MM.1S (cell line): ENCODE measurements at regions not wholly inside any gene's neighbourhood (a gene's known extent, or its start where the extent isn't known, plus 50 kb on each side); places are given as distances from the start of the nearest gene placed in this dataset.

Experiments
- DNase-seq: peaks from one replicate; pipeline ENCODE4 v3.0.0-alpha.2; 2015
- H2AFZ ChIP-seq: fragments of 300-600 bp; sonication (generic); 2 replicates; pipeline ENCODE4 v1.6.0; 2016; ENCODE audit warnings: antibody characterized with exemption, low read length
- H3F3A ChIP-seq: fragments of 300-600 bp; sonication (generic); 2 replicates; pipeline ENCODE4 v1.6.1; 2016; ENCODE audit warnings: mild to moderate bottlenecking, antibody characterized with exemption, low read length, moderate library complexity, mixed read lengths; ENCODE audit not compliant: insufficient read depth
- H3K27ac ChIP-seq: fragments of 300-600 bp; sonication (generic); 2 replicates; pipeline ENCODE4 v1.5.1; 2016; ENCODE audit warnings: mild to moderate bottlenecking, low read length
- H3K27me3 ChIP-seq: fragments of 300-600 bp; sonication (generic); replicated peaks from 2 replicates; pipeline ENCODE4 v1.6.0; 2016; ENCODE audit warnings: low read length; ENCODE audit not compliant: insufficient read depth
- H3K36me3 ChIP-seq: fragments of 300-600 bp; sonication (generic); replicated peaks from 2 replicates; pipeline ENCODE4 v1.6.1; 2016; ENCODE audit warnings: mild to moderate bottlenecking, low read length, mixed read lengths; ENCODE audit not compliant: insufficient read depth
- H3K4me1 ChIP-seq: fragments of 300-600 bp; sonication (generic); 2 replicates; pipeline ENCODE4 v1.6.1; 2016; ENCODE audit warnings: low read length, mixed read lengths
- H3K4me2 ChIP-seq: fragments of 300-600 bp; sonication (generic); 2 replicates; pipeline ENCODE4 v1.6.0; 2016; ENCODE audit warnings: low read depth, low read length
- H3K4me3 ChIP-seq: fragments of 300-600 bp; sonication (generic); 2 replicates; pipeline ENCODE4 v1.5.1; 2016; ENCODE audit warnings: low read length, mixed read lengths
- H3K79me2 ChIP-seq: fragments of 300-600 bp; sonication (generic); 2 replicates; pipeline ENCODE4 v1.6.1; 2016; ENCODE audit warnings: mixed run types, low read length, mixed read lengths
- H3K9ac ChIP-seq: fragments of 300-600 bp; sonication (generic); 2 replicates; pipeline ENCODE4 v1.6.1; 2016; ENCODE audit warnings: low read length, mixed read lengths
- H3K9me2 ChIP-seq: fragments of 300-600 bp; sonication (generic); replicated peaks from 2 replicates; pipeline ENCODE4 v1.6.1; 2016; ENCODE audit warnings: mild to moderate bottlenecking, low read length, mixed read lengths; ENCODE audit not compliant: insufficient read depth
- H3K9me3 ChIP-seq: fragments of 300-600 bp; sonication (generic); replicated peaks from 2 replicates; pipeline ENCODE4 v1.6.1; 2016; ENCODE audit warnings: mild to moderate bottlenecking, low read length, mixed read lengths; ENCODE audit not compliant: insufficient read depth
- H4K20me1 ChIP-seq: fragments of 300-600 bp; sonication (generic); 2 replicates; pipeline ENCODE4 v1.6.1; 2016; ENCODE audit warnings: mild to moderate bottlenecking, low read length, moderate library complexity, mixed read lengths; ENCODE audit not compliant: insufficient read depth
- CTCF ChIP-seq: fragments of 300-600 bp; sonication (generic); IDR thresholded peaks from 2 replicates; pipeline ENCODE4 v1.5.1; 2016; ENCODE audit warnings: antibody characterized with exemption, low read length, mixed read lengths
- EZH2 ChIP-seq: fragments of 300-600 bp; sonication (generic); optimal IDR thresholded peaks from 2 replicates; pipeline ENCODE3; 2017; ENCODE audit warnings: low read depth, mild to moderate bottlenecking, antibody characterized with exemption, low read length, mixed read lengths
- EZH2phosphoT487 ChIP-seq: fragments of 300-600 bp; sonication (generic); IDR thresholded peaks from 2 replicates; pipeline ENCODE4 v1.6.1; 2018; ENCODE audit warnings: antibody characterized with exemption, low read length

DNA sequence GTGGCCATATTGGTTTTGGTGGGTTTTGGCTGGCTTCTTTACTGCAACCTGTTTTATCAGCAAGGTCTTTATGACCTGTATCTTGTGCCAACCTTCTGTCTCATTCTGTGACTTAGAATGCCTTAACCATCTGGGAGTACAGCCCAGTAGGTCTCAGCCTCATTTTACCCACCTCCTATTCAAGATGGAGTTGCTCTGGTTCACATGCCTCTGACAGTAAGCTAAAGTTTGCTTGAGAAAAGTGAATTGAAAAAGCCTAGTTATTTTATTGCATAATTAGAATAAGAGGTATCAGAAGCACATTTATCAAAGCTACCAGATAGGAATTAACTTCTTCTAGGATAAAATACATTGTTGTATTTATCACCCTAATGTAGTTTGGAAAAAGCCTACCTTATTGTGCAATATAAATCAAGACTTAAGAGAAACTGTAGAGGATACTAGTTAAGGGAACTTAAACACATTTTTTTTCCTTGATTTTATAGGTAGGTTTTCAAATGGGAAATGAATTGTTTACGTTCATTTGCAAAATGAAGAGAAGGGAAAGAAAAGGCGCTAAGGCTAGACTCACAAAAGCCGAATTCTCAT is 202.3 kb upstream of the KCNJ16 start:
- H3K9ac ChIP-seq = no peak overlapping the region
- H3F3A ChIP-seq = no peaks in the 10 kb centered on the region
- no peak overlapping the region for H3K27ac ChIP-seq
- no peaks in the 10 kb centered on the region for H3K36me3 ChIP-seq
- no peaks in the 10 kb centered on the region for H3K27me3 ChIP-seq
- no peaks in the 10 kb centered on the region for H3K9me2 ChIP-seq
- no peaks in the 10 kb centered on the region for H4K20me1 ChIP-seq
- no peak overlapping the region for H3K4me2 ChIP-seq
- no peak overlapping the region for H3K4me3 ChIP-seq
- no peaks in the 10 kb centered on the region for H3K9me3 ChIP-seq
- H2AFZ ChIP-seq = no peak overlapping the region
- no peaks in the 10 kb centered on the region for H3K79me2 ChIP-seq
- no peak for TF ChIP-seq CTCF
- DNase-seq = no peak
- no peaks in the 10 kb centered on the region for H3K4me1 ChIP-seq

GRCh38 chr17:69874175-69874670 is 200.8 kb upstream of the KCNJ16 start:
- Histone ChIP-seq H3K4me1 (no peaks in the 10 kb centered on the region), H3K4me3 (no peak overlapping the region), H3K79me2 (no peaks in the 10 kb centered on the region), H3K9me2 (no peaks in the 10 kb centered on the region), H3F3A (no peaks in the 10 kb centered on the region), H3K36me3 (no peaks in the 10 kb centered on the region), H3K27me3 (no peaks in the 10 kb centered on the region), H3K27ac (no peak overlapping the region), H3K9ac (no peak overlapping the region), H4K20me1 (no peaks in the 10 kb centered on the region), H2AFZ (no peak overlapping the region), H3K9me3 (no peaks in the 10 kb centered on the region), H3K4me2 (no peak overlapping the region)
- no peak for TF ChIP-seq EZH2phosphoT487
- no peak for TF ChIP-seq CTCF
- TF ChIP-seq EZH2 = no peak
- no peak for DNase-seq

GRCh38 chr17:69876757-69877156 is 198.3 kb upstream of the KCNJ16 start:
- Histone ChIP-seq H3F3A (no peaks in the 10 kb centered on the region), H2AFZ (no peak overlapping the region)
- TF ChIP-seq EZH2phosphoT487 = no peak
- TF ChIP-seq EZH2 = no peak
- no peak for TF ChIP-seq CTCF

More at GRCh38 chr17:69876757-69877156, 198.3 kb upstream of the KCNJ16 start:
- Histone ChIP-seq H3K4me2 (no peak overlapping the region), H3K27me3 (no peaks in the 10 kb centered on the region), H3K9me3 (no peaks in the 10 kb centered on the region), H3K9me2 (no peaks in the 10 kb centered on the region), H3K9ac (no peak overlapping the region), H3K79me2 (no peaks in the 10 kb centered on the region), H3K27ac (no peak overlapping the region), H3K4me3 (no peak overlapping the region), H3K4me1 (no peaks in the 10 kb centered on the region), H4K20me1 (no peaks in the 10 kb centered on the region), H3K36me3 (no peaks in the 10 kb centered on the region)
- DNase-seq = no peak
